NCI-H1436 treated with DMSO at 0.1 percent for 48 hours (cell line): ENCODE measurements at regions not wholly inside any gene's neighbourhood (a gene's known extent, or its start where the extent isn't known, plus 50 kb on each side); places are given as distances from the start of the nearest gene placed in this dataset.

Experiments
- DNase-seq: peaks from one replicate; lab custom pipeline; 2025; lab: John Stamatoyannopoulos, UW

GRCh38 chr10:129106314-129106713 is 360.7 kb upstream of the MGMT start:
- DNase-seq = no peak

- DNase-seq = no peak
Observed at GRCh38 chr10:129107525-129107924, 359.5 kb upstream of the MGMT start.

GRCh38 chr10:129108378-129108777 is 358.7 kb upstream of the MGMT start:
- no peak for DNase-seq

GRCh38 chr10:129108994-129109393 is 358.0 kb upstream of the MGMT start:
- DNase-seq = no peak

- DNase-seq = no peak
Observed at GRCh38 chr10:129110780-129111179, 356.3 kb upstream of the MGMT start.

GRCh38 chr10:129111922-129112321 is 355.1 kb upstream of the MGMT start:
- no peak for DNase-seq

GRCh38 chr10:129114588-129114987 is 352.5 kb upstream of the MGMT start:
- DNase-seq = no peak

GRCh38 chr10:129116371-129116770 is 350.7 kb upstream of the MGMT start:
- no peak for DNase-seq

- no peak for DNase-seq
Observed at GRCh38 chr10:129120441-129120840, 346.6 kb upstream of the MGMT start.

- DNase-seq = no peak
Observed at GRCh38 chr10:129122846-129123245, 344.2 kb upstream of the MGMT start.

- no peak for DNase-seq
Observed at GRCh38 chr10:129123428-129123827, 343.6 kb upstream of the MGMT start.

- DNase-seq = no peak
Observed at GRCh38 chr10:129126982-129127381, 340.1 kb upstream of the MGMT start.

GRCh38 chr10:129131457-129132132 is 335.4 kb upstream of the MGMT start:
- DNase-seq = no peak

GRCh38 chr10:129133856-129134255 is 333.2 kb upstream of the MGMT start:
- no peak for DNase-seq

GRCh38 chr10:129134371-129134770 is 332.7 kb upstream of the MGMT start:
- no peak for DNase-seq

GRCh38 chr10:129135624-129136023 is 331.4 kb upstream of the MGMT start:
- DNase-seq = no peak

GRCh38 chr10:129136074-129136473 is 331.0 kb upstream of the MGMT start:
- DNase-seq = no peak

- no peak for DNase-seq
Observed at GRCh38 chr10:129136951-129137350, 330.1 kb upstream of the MGMT start.

GRCh38 chr10:129140921-129141885 is 325.8 kb upstream of the MGMT start:
- no peak for DNase-seq

GRCh38 chr10:129151281-129151680 is 315.8 kb upstream of the MGMT start:
- DNase-seq = no peak

GRCh38 chr10:129156406-129156805 is 310.6 kb upstream of the MGMT start:
- no peak for DNase-seq

- no peak for DNase-seq
Observed at GRCh38 chr10:129157185-129157584, 309.9 kb upstream of the MGMT start.

- no peak for DNase-seq
Observed at GRCh38 chr10:129161150-129161549, 305.9 kb upstream of the MGMT start.
